ENCODE measurements at regions not wholly inside any gene's neighbourhood (a gene's known extent, or its start where the extent isn't known, plus 50 kb on each side); places are given as distances from the start of the nearest gene placed in this dataset.

GRCh38 chr9:745761-746380, 95.6 kb upstream of the DMRT1 start:
- H3K36me3 ChIP-seq (ENCODE audit: insufficient read depth, insufficient read length, low read length), result peaks cover 46% of the 10 kb centered on the region
- no peak for DNase-seq (ENCODE audit: low read depth, low spot score)
- no peaks in the 10 kb centered on the region for H3K27me3 ChIP-seq (ENCODE audit: insufficient read depth, insufficient read length)
- no peak overlapping the region for H3K4me3 ChIP-seq (ENCODE audit: insufficient read length, low read depth)
- TF ChIP-seq ZNF274 (IDR thresholded peaks at IDR 0.05; ENCODE audit: low read depth, low read length), result no peak
- no peak for TF ChIP-seq YY1 (IDR thresholded peaks at IDR 0.05; ENCODE audit: insufficient read depth, insufficient read length)
- no peak for TF ChIP-seq SUZ12 (IDR thresholded peaks at IDR 0.05; ENCODE audit: extremely low read depth, insufficient read depth, insufficient read length)
- H3K9ac ChIP-seq (ENCODE audit: insufficient read length, low read depth), result no peak overlapping the region
- H3K4me1 ChIP-seq (ENCODE audit: insufficient read depth, insufficient read length), result no peaks in the 10 kb centered on the region
- no peaks in the 10 kb centered on the region for H3K9me3 ChIP-seq (ENCODE audit: insufficient read depth, low read length)

DNA sequence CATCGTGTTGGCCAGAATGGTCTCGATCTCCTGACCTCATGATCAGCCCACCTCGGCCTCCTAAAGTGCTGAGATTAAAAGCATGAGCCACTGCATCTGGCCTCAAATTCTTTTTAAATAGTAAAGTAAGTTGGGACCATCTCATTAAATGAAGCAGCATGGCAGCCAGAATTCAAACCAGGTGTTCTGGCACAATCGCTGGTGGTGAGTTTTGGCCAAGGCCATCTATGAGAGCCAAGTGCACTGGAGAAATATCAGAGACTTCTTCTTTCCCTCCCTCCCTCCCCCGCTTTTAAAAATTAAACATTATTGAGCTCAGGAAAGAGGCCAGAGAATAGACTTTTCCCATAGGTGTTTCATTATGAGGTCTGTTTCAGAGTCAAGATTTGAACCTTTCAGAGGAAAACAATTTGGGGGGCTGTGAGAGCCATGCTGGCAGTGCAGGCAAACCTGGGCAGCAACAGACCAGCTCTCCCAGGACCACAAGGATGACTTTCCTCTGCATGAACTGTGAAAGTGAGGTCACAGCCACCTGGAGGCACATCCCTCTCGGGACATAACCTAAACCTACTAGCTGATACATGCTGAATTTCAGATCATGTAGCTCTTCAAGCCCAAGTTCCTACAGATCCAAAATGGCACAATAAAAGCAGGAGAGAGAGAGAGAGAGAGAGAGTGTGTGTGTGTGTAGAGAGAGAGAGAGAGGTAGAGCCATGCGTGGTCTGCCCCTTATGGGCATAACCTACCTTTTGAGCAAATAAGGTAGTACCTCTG, 94.6 kb upstream of the DMRT1 start:
- no peak overlapping the region for H3K9ac ChIP-seq (ENCODE audit: insufficient read length, low read depth)
- H3K36me3 ChIP-seq (ENCODE audit: insufficient read depth, insufficient read length, low read length), result peaks cover 39% of the 10 kb centered on the region
- H3K4me1 ChIP-seq (ENCODE audit: insufficient read depth, insufficient read length), result no peaks in the 10 kb centered on the region
- no peak for TF ChIP-seq YY1 (IDR thresholded peaks at IDR 0.05; ENCODE audit: insufficient read depth, insufficient read length)
- no peak for TF ChIP-seq SUZ12 (IDR thresholded peaks at IDR 0.05; ENCODE audit: extremely low read depth, insufficient read depth, insufficient read length)
- TF ChIP-seq ZNF274 (IDR thresholded peaks at IDR 0.05; ENCODE audit: low read depth, low read length), result no peak
- H3K4me3 ChIP-seq (ENCODE audit: insufficient read length, low read depth), result no peak overlapping the region
- no peaks in the 10 kb centered on the region for H3K9me3 ChIP-seq (ENCODE audit: insufficient read depth, low read length)
- H3K27me3 ChIP-seq (ENCODE audit: insufficient read depth, insufficient read length), result no peaks in the 10 kb centered on the region
- DNase-seq (ENCODE audit: low read depth, low spot score), result no peak

- H3K27me3 ChIP-seq (ENCODE audit: insufficient read depth, insufficient read length), result no peaks in the 10 kb centered on the region
- H3K36me3 ChIP-seq (ENCODE audit: insufficient read depth, insufficient read length, low read length), result peaks cover 32% of the 10 kb centered on the region
- no peaks in the 10 kb centered on the region for H3K4me1 ChIP-seq (ENCODE audit: insufficient read depth, insufficient read length)
- no peak for DNase-seq (ENCODE audit: low read depth, low spot score)
- H3K4me3 ChIP-seq (ENCODE audit: insufficient read length, low read depth), result no peak overlapping the region
- H3K9me3 ChIP-seq (ENCODE audit: insufficient read depth, low read length), result no peaks in the 10 kb centered on the region
- H3K9ac ChIP-seq (ENCODE audit: insufficient read length, low read depth), result no peak overlapping the region
- TF ChIP-seq SUZ12 (IDR thresholded peaks at IDR 0.05; ENCODE audit: extremely low read depth, insufficient read depth, insufficient read length), result no peak
- TF ChIP-seq YY1 (IDR thresholded peaks at IDR 0.05; ENCODE audit: insufficient read depth, insufficient read length), result no peak
- no peak for TF ChIP-seq ZNF274 (IDR thresholded peaks at IDR 0.05; ENCODE audit: low read depth, low read length)
Measured at GRCh38 chr9:747567-747966, 93.9 kb upstream of the DMRT1 start.

DNA sequence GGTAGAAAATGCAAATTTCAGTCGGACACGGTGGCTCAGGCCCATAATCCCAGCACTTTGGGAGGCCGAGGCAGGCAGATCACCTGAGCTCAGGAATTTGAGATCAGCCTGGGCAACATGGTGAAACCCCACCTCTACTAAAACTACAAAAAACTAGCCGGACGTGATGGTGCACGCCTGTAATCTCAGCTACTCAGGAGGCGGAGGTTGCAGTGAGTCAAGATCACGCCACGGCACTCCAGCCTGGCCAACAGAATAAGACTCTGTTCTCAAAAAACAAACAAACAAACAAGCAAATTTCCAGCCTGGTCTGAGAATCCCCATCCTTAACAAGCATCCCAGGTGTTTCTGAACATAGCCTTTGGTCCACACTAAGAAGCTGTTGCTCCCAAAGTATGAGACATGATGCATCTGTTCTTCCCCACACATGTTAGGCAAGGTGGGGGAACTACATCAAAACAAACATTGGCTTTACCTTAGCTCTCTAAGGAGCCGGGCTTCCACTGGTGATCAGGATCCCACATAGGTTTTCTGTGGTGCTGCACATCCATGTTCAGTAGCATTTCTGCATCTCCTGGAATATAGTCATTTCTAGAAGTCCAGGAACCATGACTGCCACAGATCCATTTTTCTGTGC, 92.5 kb upstream of the DMRT1 start:
- H3K27me3 ChIP-seq (ENCODE audit: insufficient read depth, insufficient read length), result no peaks in the 10 kb centered on the region
- no peak overlapping the region for H3K4me3 ChIP-seq (ENCODE audit: insufficient read length, low read depth)
- TF ChIP-seq ZNF274 (IDR thresholded peaks at IDR 0.05; ENCODE audit: low read depth, low read length) (no peak), YY1 (IDR thresholded peaks at IDR 0.05; ENCODE audit: insufficient read depth, insufficient read length) (no peak), SUZ12 (IDR thresholded peaks at IDR 0.05; ENCODE audit: extremely low read depth, insufficient read depth, insufficient read length) (no peak)
- no peak for DNase-seq (ENCODE audit: low read depth, low spot score)
- H3K4me1 ChIP-seq (ENCODE audit: insufficient read depth, insufficient read length), result no peaks in the 10 kb centered on the region
- H3K9me3 ChIP-seq (ENCODE audit: insufficient read depth, low read length), result no peaks in the 10 kb centered on the region
- H3K36me3 ChIP-seq (ENCODE audit: insufficient read depth, insufficient read length, low read length), result peaks cover 20% of the 10 kb centered on the region
- H3K9ac ChIP-seq (ENCODE audit: insufficient read length, low read depth), result peak overlapping the region; percentile 8

DNA sequence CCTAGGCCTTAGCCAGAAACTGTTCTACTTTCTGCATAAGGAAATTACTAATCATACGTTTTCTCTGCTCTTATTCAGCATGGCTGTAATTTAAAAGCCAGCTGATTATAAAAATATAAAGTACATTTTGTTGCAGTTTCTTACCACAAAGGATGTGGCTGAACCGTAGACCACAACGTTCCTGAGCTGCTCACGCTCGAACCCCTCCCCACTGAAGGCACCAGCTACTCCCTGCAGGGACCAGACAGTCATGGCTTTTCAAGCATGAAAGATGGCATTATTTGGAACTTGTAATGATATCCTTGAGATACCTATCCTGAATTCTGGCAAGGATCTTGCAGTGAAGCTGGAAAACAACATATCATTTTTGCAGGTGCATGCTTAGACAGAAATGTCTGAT, 91.8 kb upstream of the DMRT1 start:
- H3K9ac ChIP-seq (ENCODE audit: insufficient read length, low read depth), result no peak overlapping the region
- H3K36me3 ChIP-seq (ENCODE audit: insufficient read depth, insufficient read length, low read length), result peaks cover 14% of the 10 kb centered on the region
- H3K9me3 ChIP-seq (ENCODE audit: insufficient read depth, low read length), result no peaks in the 10 kb centered on the region
- no peak for TF ChIP-seq ZNF274 (IDR thresholded peaks at IDR 0.05; ENCODE audit: low read depth, low read length)
- TF ChIP-seq YY1 (IDR thresholded peaks at IDR 0.05; ENCODE audit: insufficient read depth, insufficient read length), result no peak
- no peak for TF ChIP-seq SUZ12 (IDR thresholded peaks at IDR 0.05; ENCODE audit: extremely low read depth, insufficient read depth, insufficient read length)
- DNase-seq (ENCODE audit: low read depth, low spot score), result no peak
- H3K27me3 ChIP-seq (ENCODE audit: insufficient read depth, insufficient read length), result no peaks in the 10 kb centered on the region
- H3K4me1 ChIP-seq (ENCODE audit: insufficient read depth, insufficient read length), result no peaks in the 10 kb centered on the region
- H3K4me3 ChIP-seq (ENCODE audit: insufficient read length, low read depth), result no peak overlapping the region

GRCh38 chr9:750249-750967, 91.1 kb upstream of the DMRT1 start:
- DNase-seq (ENCODE audit: low read depth, low spot score), result no peak
- Histone ChIP-seq H3K9me3 (ENCODE audit: insufficient read depth, low read length) (no peaks in the 10 kb centered on the region), H3K4me3 (ENCODE audit: insufficient read length, low read depth) (no peak overlapping the region), H3K36me3 (ENCODE audit: insufficient read depth, insufficient read length, low read length) (peaks cover 7% of the 10 kb centered on the region), H3K4me1 (ENCODE audit: insufficient read depth, insufficient read length) (no peaks in the 10 kb centered on the region), H3K9ac (ENCODE audit: insufficient read length, low read depth) (no peak overlapping the region), H3K27me3 (ENCODE audit: insufficient read depth, insufficient read length) (no peaks in the 10 kb centered on the region)
- TF ChIP-seq SUZ12 (IDR thresholded peaks at IDR 0.05; ENCODE audit: extremely low read depth, insufficient read depth, insufficient read length) (no peak), ZNF274 (IDR thresholded peaks at IDR 0.05; ENCODE audit: low read depth, low read length) (no peak), YY1 (IDR thresholded peaks at IDR 0.05; ENCODE audit: insufficient read depth, insufficient read length) (no peak)

Measured in NT2/D1 (cell line).